Jurkat, Clone E6-1 (cell line): ENCODE measurements at regions not wholly inside any gene's neighbourhood (a gene's known extent, or its start where the extent isn't known, plus 50 kb on each side); places are given as distances from the start of the nearest gene placed in this dataset.

Experiments
- DNase-seq: peaks from one replicate; pipeline ENCODE4 v3.0.0-alpha.2; 2011; ENCODE audit warnings: low read depth, low spot score
- H3K4me3 ChIP-seq: 2 replicates; pipeline ENCODE4 v1.5.1; 2011; ENCODE audit warnings: mild to moderate bottlenecking, low read length, control low read depth, moderate library complexity

DNA sequence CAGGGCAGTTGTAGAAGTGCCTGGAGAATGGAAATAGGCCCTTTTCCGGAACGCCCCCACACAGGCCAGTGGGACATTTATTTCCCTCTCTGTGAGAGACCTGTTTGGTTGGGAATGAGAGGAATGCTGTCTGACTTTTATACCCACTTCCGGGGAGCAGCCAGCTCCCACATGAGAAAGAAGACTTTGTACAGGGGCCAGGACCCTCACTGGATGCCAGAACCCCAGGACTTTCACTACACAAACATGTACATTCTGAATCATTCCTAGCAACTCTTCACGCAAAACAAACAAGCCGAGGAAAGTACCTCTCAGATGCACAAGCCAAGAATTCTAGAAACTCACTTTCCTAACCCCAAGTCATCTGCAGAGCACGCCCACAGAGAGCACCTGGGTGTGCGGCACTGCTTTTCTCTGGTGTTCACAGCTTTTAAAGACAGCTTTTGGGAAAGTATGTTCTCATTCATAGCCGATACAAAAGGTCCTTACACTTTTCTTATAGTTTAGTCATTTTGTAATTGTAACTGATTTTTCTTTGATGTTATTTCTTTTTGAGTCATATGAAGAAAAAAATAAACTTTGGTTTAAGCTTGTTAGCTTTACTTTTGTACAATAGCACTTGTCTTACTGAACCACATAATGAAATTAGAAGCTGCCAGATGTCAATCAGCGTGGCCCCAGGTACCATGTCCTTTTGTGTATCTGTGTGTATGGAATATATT is 856.1 kb upstream of the ID2 start:
- DNase-seq: no peak

GRCh38 chr2:7826656-7827055 is 855.2 kb upstream of the ID2 start:
- no peak for DNase-seq
- no peak overlapping the region for H3K4me3 ChIP-seq

More for the DNA sequence above, 856.1 kb upstream of the ID2 start:
- H3K4me3 ChIP-seq: no peak overlapping the region

- DNase-seq: no peak
These were observed 852.6 kb upstream of the ID2 start for GRCh38 chr2:7829241-7829640.

GRCh38 chr2:7830616-7831015 is 851.2 kb upstream of the ID2 start:
- no peak overlapping the region for H3K4me3 ChIP-seq
- DNase-seq: no peak

More at GRCh38 chr2:7829241-7829640, 852.6 kb upstream of the ID2 start:
- no peak overlapping the region for H3K4me3 ChIP-seq

DNA sequence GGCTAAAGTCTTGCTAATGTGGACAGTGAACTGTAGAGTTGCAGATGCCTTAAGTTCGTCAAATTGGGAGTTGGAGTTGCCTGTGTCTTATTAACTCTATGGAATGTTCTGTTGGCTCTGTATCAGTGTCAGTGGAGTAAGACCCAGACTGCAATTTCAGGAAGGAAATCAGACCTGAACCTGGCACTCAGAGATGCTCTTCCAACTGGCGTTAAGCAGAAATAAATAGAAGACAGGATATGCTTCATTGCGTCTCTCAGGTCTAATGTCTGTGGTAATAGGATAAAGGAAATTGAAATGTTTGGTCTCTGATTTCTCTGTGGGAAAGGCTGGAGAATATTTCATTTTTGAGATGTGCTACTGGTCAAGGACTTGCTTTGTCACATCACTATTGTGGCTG is 846.7 kb upstream of the ID2 start:
- no peak for DNase-seq
- no peak overlapping the region for H3K4me3 ChIP-seq

DNA sequence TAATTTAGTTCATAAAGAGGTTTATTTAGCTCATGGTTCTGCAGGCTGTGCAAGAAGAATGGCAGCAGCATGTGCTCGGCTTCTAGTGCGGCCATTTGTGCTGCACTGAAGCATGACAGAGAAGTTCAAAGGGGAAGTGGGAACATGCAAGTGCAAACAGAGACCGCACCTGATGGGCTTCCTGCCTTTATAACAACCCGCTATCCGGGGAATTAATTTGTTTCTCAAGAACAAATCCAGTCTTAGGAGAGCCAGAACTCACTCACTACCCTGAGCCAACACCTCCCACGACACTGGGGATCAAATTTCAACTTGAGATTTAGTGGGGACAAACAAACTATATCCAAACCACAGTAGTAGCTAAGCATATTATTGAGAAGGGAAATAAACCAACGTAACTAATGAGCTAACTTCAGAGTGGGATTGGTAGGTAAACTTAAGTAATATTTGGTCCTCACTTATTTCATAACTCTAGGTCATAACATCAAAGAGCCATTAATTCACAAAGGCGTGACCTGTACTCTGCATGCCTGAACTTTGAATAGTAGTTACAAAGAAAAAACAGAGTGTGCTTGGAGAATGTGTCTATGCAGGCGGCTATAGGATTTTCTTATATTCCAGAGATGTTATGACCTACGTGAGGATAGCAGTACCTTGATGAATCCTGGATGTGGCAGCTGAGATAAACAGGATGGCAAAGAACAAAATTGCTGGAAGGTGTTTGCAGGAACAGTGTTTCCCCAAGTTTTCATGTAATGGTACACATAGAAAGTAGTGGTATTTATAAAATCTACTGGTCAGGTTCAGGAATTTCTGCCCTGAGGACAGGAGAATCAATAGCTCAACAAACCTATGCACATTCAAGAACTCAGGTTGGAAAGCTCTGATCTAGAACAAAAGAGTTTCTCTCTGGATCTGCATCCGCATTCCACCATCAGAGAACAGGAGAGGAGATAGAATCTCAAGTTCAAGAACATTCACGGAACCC is 845.9 kb upstream of the ID2 start:
- no peak overlapping the region for H3K4me3 ChIP-seq
- DNase-seq: peak; percentile 77

GRCh38 chr2:7837237-7837760 is 844.6 kb upstream of the ID2 start:
- DNase-seq: no peak

DNA sequence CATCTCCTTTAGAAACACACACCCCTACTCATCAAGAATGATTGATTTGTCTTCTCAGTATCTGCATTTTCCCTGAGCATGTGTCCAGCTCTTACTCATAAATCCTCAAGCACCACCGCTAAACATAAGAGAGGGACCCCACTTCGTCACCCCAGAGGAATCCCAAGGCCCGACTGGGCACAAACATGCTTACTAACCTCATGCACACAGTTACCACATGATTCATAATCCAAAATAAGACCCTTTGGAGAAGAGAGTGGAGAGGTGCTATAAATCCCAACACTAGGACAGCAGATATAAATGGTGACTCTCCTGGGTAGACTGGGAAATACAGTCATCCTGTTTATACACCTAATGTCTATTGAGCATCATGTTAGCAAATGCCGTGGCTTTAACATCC is 843.2 kb upstream of the ID2 start:
- H3K4me3 ChIP-seq: no peak overlapping the region
- no peak for DNase-seq

More at GRCh38 chr2:7837237-7837760, 844.6 kb upstream of the ID2 start:
- no peak overlapping the region for H3K4me3 ChIP-seq

GRCh38 chr2:7840651-7841380 is 841.0 kb upstream of the ID2 start:
- no peak for DNase-seq
- no peak overlapping the region for H3K4me3 ChIP-seq

DNA sequence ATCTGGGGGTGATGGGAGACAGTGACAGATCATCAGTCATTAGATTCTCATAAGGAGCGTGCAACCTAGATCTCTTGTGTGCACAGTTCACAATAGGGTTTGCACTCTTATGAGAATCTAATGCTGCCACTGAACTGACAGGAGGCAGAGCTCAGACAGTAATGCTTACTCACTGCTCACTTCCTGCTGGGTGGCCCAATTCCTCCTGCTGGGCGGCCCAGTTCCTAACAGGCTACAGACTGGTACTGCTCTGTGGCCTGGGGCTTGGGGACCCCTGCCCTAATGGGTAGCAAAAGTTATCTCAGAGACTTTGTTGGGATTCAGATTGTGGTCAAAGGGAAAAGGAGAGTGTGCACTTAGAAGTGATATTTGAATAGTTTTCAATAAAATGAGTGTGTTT is 840.1 kb upstream of the ID2 start:
- DNase-seq: no peak
- H3K4me3 ChIP-seq: no peak overlapping the region

GRCh38 chr2:7844414-7844965 is 837.4 kb upstream of the ID2 start:
- DNase-seq: no peak
- H3K4me3 ChIP-seq: no peak overlapping the region

DNA sequence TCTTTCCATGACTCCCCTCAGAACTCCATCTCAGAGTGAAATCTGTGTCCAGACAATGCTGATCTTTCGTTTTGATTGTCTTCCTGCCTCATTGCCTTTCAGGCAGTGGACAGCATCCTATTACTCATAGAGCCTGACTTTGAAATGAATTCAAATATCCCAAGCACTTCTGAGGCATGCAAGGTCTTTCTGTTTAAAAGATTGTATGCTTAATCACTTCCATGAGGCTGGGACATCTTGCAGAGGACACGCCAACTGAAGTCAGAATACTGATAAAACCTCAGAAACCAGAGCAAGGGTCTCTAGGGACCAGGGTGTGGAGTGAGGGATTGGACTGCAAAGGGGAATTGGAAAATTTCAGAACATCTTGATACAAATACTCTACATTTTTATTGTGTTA is 836.5 kb upstream of the ID2 start:
- DNase-seq: no peak
- H3K4me3 ChIP-seq: no peak overlapping the region

DNA sequence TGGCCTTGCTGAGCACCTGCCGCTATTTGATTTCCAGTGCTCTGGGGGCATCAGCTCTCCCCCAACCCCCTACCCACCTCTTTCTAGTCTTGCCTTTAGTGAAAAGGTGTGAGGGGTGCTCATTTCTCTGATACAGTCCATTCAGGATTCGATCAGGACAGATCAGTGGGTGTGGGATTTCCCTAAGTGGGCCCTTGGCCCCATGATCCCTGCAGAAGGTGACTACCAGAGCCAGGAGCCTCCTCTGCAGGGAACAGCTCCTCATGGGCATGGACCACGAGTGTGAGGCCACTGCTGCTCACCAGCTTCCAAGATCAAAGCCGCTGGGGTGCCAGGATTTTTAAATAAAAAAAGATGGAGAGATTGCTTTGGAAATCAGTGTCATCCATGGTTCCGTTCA is 835.2 kb upstream of the ID2 start:
- H3K4me3 ChIP-seq: no peak overlapping the region
- DNase-seq: no peak

GRCh38 chr2:7847321-7847720 is 834.5 kb upstream of the ID2 start:
- no peak for DNase-seq
- no peak overlapping the region for H3K4me3 ChIP-seq

GRCh38 chr2:7849027-7849426 is 832.8 kb upstream of the ID2 start:
- H3K4me3 ChIP-seq: no peak overlapping the region
- no peak for DNase-seq

DNA sequence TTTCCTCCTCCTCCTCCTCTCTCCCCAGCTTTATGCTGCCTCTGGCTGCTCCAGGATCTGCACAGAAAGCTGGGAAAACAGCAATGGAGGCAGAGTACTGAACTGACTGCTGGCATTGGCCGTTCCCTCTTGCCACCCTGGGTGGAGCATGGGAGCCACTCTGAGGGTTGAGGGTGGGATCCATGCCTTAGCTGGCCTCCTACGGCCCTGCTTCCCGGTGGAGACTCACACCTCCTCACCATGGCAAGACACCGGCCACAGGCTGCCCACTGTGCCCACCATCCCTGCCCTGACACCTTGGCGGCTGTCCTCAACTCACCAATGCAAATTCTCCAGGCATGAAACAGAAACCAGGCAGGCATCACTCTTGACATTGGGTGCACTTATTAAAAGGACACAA is 832.3 kb upstream of the ID2 start:
- DNase-seq: no peak
- H3K4me3 ChIP-seq: no peak overlapping the region

- no peak overlapping the region for H3K4me3 ChIP-seq
- no peak for DNase-seq
These were observed 829.3 kb upstream of the ID2 start for GRCh38 chr2:7852546-7852945.

DNA sequence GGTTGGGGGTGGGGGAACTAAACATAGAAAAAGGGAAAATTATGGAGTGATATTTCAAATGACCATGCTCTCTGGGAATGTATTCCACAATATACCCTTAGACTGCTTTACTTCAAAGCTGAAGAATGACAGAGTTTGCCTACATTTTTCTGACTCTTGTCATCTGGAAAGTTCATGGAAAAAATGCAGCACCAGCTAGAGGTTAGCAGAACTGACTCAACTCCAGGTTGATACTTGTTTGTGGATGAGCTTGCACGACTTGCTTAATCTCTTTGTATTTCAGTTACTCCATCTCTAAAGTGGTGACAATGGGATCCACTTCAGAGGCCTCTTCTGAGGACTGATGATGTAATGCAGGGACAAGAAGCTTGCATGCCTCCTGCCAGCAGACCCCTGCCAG is 824.0 kb upstream of the ID2 start:
- H3K4me3 ChIP-seq: no peak overlapping the region
- no peak for DNase-seq

- no peak for DNase-seq
- H3K4me3 ChIP-seq: no peak overlapping the region
These were observed 823.2 kb upstream of the ID2 start for GRCh38 chr2:7858624-7859023.
